GM23338 (cell line): ENCODE measurements at regions not wholly inside any gene's neighbourhood (a gene's known extent, or its start where the extent isn't known, plus 50 kb on each side); places are given as distances from the start of the nearest gene placed in this dataset.

Source experiments
- ATAC-seq: fragments of 200-7000 bp; cut with Tn5 transposase; 3 replicates; pipeline ENCODE4 v1.9.1; 2020
- DNase-seq: peaks from one replicate; pipeline ENCODE4 v3.0.0-alpha.2; 2015; ENCODE audit warnings: low spot score
- H2AFZ ChIP-seq: fragments of 200-600 bp; sonication (generic); 2 replicates; pipeline ENCODE4 v1.8.0; 2016; ENCODE audit warnings: antibody characterized with exemption, mild to moderate bottlenecking, moderate library complexity
- H3F3A ChIP-seq: fragments of 200-600 bp; sonication (generic); replicated peaks from 2 replicates; pipeline ENCODE4 v1.8.0; 2017; ENCODE audit warnings: antibody characterized with exemption, mixed run types, low read depth
- H3K27ac ChIP-seq: fragments of 200-600 bp; sonication (generic); 2 replicates; pipeline ENCODE4 v1.6.1; 2016; ENCODE audit warnings: low read depth
- H3K27me3 ChIP-seq: fragments of 200-600 bp; sonication (generic); 2 replicates; pipeline ENCODE4 v1.8.0; 2016; ENCODE audit warnings: mild to moderate bottlenecking, mixed run types, moderate library complexity; ENCODE audit not compliant: insufficient read depth
- H3K36me3 ChIP-seq: fragments of 200-600 bp; sonication (generic); 2 replicates; pipeline ENCODE4 v1.8.0; 2016; ENCODE audit warnings: mild to moderate bottlenecking; ENCODE audit not compliant: insufficient read depth
- H3K4me1 ChIP-seq: fragments of 200-600 bp; sonication (generic); 2 replicates; pipeline ENCODE4 v1.8.0; 2016; ENCODE audit warnings: mild to moderate bottlenecking, moderate library complexity; ENCODE audit not compliant: insufficient read depth
- H3K4me2 ChIP-seq: fragments of 200-600 bp; sonication (generic); 2 replicates; pipeline ENCODE4 v1.7.1; 2017; ENCODE audit warnings: mixed run types
- H3K4me3 ChIP-seq: fragments of 200-600 bp; sonication (generic); 2 replicates; pipeline ENCODE4 v1.6.1; 2016; ENCODE audit warnings: mixed run types
- H3K79me2 ChIP-seq: fragments of 200-600 bp; sonication (generic); replicated peaks from 2 replicates; pipeline ENCODE4 v1.8.0; 2017; ENCODE audit warnings: mild to moderate bottlenecking; ENCODE audit not compliant: insufficient read depth
- H3K9me2 ChIP-seq: fragments of 200-600 bp; sonication (generic); 2 replicates; pipeline ENCODE4 v1.8.0; 2017; ENCODE audit not compliant: insufficient read depth
- H4K20me1 ChIP-seq: fragments of 200-600 bp; sonication (generic); replicated peaks from 2 replicates; pipeline ENCODE4 v1.8.0; 2017; ENCODE audit warnings: mild to moderate bottlenecking; ENCODE audit not compliant: insufficient read depth
- H3K27ac Mint-ChIP-seq: 2 replicates; pipeline ENCODE4 v1.8.0; 2020; ENCODE audit warnings: inconsistent platforms, mild to moderate bottlenecking, moderate library complexity, mixed read lengths
- H3K27me3 Mint-ChIP-seq: 3 replicates; pipeline ENCODE4 v1.8.0; 2022; ENCODE audit warnings: low read depth, mild to moderate bottlenecking, moderate library complexity, mixed read lengths, inconsistent platforms; ENCODE audit not compliant: insufficient read depth, poor library complexity
- H3K36me3 Mint-ChIP-seq: 3 replicates; pipeline ENCODE4 v1.8.0; 2021; ENCODE audit warnings: low read depth, mild to moderate bottlenecking, inconsistent platforms, moderate library complexity, mixed read lengths
- H3K4me1 Mint-ChIP-seq: 3 replicates; pipeline ENCODE4 v1.8.0; 2020; ENCODE audit warnings: mild to moderate bottlenecking, inconsistent platforms, mixed read lengths
- H3K4me3 Mint-ChIP-seq: 3 replicates; pipeline ENCODE4 v1.8.0; 2021; ENCODE audit warnings: moderate library complexity, mild to moderate bottlenecking, inconsistent platforms, mixed read lengths
- H3K9me3 Mint-ChIP-seq: 3 replicates; pipeline ENCODE4 v1.8.0; 2020; ENCODE audit warnings: moderate library complexity, mild to moderate bottlenecking, inconsistent platforms, mixed read lengths
- JUNB ChIP-seq: IDR thresholded peaks from one replicate; pipeline ENCODE4 v1.6.1; 2016; ENCODE audit warnings: antibody characterized with exemption; ENCODE audit not compliant: unreplicated experiment
- NANOG ChIP-seq: IDR thresholded peaks from 2 replicates; pipeline ENCODE4 v1.6.1; 2016; ENCODE audit warnings: antibody characterized with exemption, borderline replicate concordance
- ZNF114 ChIP-seq: fragments of 250-450 bp; sonication (Bioruptor Pico); IDR thresholded peaks from 2 replicates; pipeline ENCODE4 v1.5.0; 2020; ENCODE audit warnings: mild to moderate bottlenecking, moderate library complexity
- ZNF331 ChIP-seq: fragments of 250-450 bp; sonication (Bioruptor Pico); IDR thresholded peaks from 2 replicates; pipeline ENCODE4 v1.5.0; 2020; ENCODE audit warnings: low read depth, mild to moderate bottlenecking, moderate library complexity
- TF ChIP-seq, protein P1 (sequence below): fragments of 250-450 bp; sonication (Bioruptor Pico); IDR thresholded peaks from 2 replicates; pipeline ENCODE4 v1.5.0; 2020; ENCODE audit warnings: mild to moderate bottlenecking, moderate library complexity
- TF ChIP-seq, protein P2 (sequence below), 2 experiments: fragments of 200-600 bp in 1 of 2; sonication (generic) in 1 of 2; conservative IDR thresholded peaks; 2 replicates each; pipeline versions ENCODE4 v1.5.1 to v1.6.1; 2016 to 2017; ENCODE audit warnings: antibody characterized with exemption in 2 of 2, low read depth in 2 of 2, mild to moderate bottlenecking in 2 of 2, moderate library complexity in 1 of 2

DNA sequence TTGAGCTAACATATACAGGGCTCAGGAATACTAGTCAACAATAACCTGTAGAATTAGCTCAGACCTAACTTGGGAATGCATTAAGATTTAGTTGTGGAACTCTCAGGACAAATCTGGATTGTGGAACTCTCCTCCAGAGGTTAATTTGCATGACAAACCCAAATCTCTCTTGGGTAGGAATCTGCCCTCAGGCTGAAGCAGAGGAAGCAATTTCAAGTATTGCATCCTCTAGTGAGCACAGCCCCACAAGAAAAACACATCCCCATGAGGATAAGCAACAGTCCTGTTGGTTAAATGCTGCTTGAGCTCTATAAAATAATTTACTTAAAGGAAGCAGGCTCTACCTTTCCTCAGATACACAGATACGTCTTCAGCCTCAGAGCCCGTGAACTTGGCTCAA is 170.9 kb upstream of the STXBP5 start:
- Histone ChIP-seq H2AFZ (no peak overlapping the region), H4K20me1 (no peaks in the 10 kb centered on the region), H3K4me3 (no peak overlapping the region), H3K9me2 (peaks cover 15% of the 10 kb centered on the region), H3K4me2 (peak overlapping the region; percentile 33; the same call in 1 of the 2 replicates), H3K79me2 (no peaks in the 10 kb centered on the region), H3F3A (no peaks in the 10 kb centered on the region), H3K36me3 (no peaks in the 10 kb centered on the region; the same call in 1 of the 2 replicates), H3K27me3 (no peaks in the 10 kb centered on the region), H3K4me1 (peaks cover 21% of the 10 kb centered on the region), H3K27ac (peak overlapping the region; percentile 83)
- Mint-ChIP-seq H3K4me1 (peaks cover 26% of the 10 kb centered on the region), H3K36me3 (no peaks in the 10 kb centered on the region), H3K27me3 (peaks cover 2% of the 10 kb centered on the region), H3K4me3 (no peak overlapping the region), H3K9me3 (no peaks in the 10 kb centered on the region), H3K27ac (peak overlapping the region; percentile 77)
- peak; percentile 82 for DNase-seq
- TF ChIP-seq, protein P1, sequence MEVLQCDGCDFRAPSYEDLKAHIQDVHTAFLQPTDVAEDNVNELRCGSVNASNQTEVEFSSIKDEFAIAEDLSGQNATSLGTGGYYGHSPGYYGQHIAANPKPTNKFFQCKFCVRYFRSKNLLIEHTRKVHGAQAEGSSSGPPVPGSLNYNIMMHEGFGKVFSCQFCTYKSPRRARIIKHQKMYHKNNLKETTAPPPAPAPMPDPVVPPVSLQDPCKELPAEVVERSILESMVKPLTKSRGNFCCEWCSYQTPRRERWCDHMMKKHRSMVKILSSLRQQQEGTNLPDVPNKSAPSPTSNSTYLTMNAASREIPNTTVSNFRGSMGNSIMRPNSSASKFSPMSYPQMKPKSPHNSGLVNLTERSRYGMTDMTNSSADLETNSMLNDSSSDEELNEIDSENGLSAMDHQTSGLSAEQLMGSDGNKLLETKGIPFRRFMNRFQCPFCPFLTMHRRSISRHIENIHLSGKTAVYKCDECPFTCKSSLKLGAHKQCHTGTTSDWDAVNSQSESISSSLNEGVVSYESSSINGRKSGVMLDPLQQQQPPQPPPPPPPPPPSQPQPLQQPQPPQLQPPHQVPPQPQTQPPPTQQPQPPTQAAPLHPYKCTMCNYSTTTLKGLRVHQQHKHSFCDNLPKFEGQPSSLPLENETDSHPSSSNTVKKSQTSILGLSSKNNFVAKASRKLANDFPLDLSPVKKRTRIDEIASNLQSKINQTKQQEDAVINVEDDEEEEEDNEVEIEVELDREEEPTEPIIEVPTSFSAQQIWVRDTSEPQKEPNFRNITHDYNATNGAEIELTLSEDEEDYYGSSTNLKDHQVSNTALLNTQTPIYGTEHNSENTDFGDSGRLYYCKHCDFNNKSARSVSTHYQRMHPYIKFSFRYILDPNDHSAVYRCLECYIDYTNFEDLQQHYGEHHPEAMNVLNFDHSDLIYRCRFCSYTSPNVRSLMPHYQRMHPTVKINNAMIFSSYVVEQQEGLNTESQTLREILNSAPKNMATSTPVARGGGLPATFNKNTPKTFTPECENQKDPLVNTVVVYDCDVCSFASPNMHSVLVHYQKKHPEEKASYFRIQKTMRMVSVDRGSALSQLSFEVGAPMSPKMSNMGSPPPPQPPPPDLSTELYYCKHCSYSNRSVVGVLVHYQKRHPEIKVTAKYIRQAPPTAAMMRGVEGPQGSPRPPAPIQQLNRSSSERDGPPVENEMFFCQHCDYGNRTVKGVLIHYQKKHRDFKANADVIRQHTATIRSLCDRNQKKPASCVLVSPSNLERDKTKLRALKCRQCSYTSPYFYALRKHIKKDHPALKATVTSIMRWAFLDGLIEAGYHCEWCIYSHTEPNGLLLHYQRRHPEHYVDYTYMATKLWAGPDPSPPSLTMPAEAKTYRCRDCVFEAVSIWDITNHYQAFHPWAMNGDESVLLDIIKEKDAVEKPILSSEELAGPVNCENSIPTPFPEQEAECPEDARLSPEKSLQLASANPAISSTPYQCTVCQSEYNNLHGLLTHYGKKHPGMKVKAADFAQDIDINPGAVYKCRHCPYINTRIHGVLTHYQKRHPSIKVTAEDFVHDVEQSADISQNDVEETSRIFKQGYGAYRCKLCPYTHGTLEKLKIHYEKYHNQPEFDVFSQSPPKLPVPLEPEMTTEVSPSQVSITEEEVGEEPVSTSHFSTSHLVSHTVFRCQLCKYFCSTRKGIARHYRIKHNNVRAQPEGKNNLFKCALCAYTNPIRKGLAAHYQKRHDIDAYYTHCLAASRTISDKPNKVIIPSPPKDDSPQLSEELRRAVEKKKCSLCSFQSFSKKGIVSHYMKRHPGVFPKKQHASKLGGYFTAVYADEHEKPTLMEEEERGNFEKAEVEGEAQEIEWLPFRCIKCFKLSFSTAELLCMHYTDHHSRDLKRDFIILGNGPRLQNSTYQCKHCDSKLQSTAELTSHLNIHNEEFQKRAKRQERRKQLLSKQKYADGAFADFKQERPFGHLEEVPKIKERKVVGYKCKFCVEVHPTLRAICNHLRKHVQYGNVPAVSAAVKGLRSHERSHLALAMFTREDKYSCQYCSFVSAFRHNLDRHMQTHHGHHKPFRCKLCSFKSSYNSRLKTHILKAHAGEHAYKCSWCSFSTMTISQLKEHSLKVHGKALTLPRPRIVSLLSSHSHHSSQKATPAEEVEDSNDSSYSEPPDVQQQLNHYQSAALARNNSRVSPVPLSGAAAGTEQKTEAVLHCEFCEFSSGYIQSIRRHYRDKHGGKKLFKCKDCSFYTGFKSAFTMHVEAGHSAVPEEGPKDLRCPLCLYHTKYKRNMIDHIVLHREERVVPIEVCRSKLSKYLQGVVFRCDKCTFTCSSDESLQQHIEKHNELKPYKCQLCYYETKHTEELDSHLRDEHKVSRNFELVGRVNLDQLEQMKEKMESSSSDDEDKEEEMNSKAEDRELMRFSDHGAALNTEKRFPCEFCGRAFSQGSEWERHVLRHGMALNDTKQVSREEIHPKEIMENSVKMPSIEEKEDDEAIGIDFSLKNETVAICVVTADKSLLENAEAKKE (CRISPR knock-in tag), result peak; percentile 67; the same call in 1 of the 2 replicates
- no peak for TF ChIP-seq ZNF114
- peak; percentile 96 for ATAC-seq

DNA sequence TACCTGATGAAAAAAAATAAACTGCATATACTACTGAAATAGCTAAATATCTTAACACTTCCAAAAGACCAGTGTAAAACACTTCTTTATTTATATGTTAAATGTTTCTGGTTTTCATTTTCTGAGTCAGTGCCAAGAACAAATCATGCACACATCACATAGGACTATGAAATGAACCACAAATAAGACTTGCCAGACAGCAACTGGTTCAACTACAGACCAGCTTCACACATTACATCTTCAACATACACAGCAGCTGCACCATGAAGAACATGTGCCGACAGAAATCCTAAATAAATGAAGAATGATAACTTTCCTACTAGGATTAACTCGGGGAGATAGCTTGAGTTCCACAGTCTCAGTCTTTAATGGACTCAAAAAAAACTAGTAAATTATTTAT is 168.3 kb upstream of the STXBP5 start:
- H2AFZ ChIP-seq, result no peak overlapping the region
- no peaks in the 10 kb centered on the region for H3K79me2 ChIP-seq
- peaks cover 16% of the 10 kb centered on the region for H3K4me1 ChIP-seq
- no peak for DNase-seq
- no peaks in the 10 kb centered on the region for H4K20me1 ChIP-seq
- no peak overlapping the region for H3K4me2 ChIP-seq
- no peak for ATAC-seq
- no peak overlapping the region for H3K27ac ChIP-seq
- no peak overlapping the region for H3K4me3 ChIP-seq
- H3K36me3 ChIP-seq, result no peaks in the 10 kb centered on the region; the same call in 1 of the 2 replicates
- H3K36me3 Mint-ChIP-seq, result no peaks in the 10 kb centered on the region
- H3K27me3 Mint-ChIP-seq, result no peaks in the 10 kb centered on the region
- H3K9me2 ChIP-seq, result peaks cover 15% of the 10 kb centered on the region
- no peak overlapping the region for H3K27ac Mint-ChIP-seq
- peaks cover 23% of the 10 kb centered on the region for H3K4me1 Mint-ChIP-seq
- H3K4me3 Mint-ChIP-seq, result no peak overlapping the region
- H3F3A ChIP-seq, result no peaks in the 10 kb centered on the region
- H3K9me3 Mint-ChIP-seq, result no peaks in the 10 kb centered on the region
- H3K27me3 ChIP-seq, result no peaks in the 10 kb centered on the region
- TF ChIP-seq JUNB, result no peak
- no peak for TF ChIP-seq NANOG
- TF ChIP-seq ZNF331 (CRISPR knock-in tag), result no peak
- TF ChIP-seq, protein P2, sequence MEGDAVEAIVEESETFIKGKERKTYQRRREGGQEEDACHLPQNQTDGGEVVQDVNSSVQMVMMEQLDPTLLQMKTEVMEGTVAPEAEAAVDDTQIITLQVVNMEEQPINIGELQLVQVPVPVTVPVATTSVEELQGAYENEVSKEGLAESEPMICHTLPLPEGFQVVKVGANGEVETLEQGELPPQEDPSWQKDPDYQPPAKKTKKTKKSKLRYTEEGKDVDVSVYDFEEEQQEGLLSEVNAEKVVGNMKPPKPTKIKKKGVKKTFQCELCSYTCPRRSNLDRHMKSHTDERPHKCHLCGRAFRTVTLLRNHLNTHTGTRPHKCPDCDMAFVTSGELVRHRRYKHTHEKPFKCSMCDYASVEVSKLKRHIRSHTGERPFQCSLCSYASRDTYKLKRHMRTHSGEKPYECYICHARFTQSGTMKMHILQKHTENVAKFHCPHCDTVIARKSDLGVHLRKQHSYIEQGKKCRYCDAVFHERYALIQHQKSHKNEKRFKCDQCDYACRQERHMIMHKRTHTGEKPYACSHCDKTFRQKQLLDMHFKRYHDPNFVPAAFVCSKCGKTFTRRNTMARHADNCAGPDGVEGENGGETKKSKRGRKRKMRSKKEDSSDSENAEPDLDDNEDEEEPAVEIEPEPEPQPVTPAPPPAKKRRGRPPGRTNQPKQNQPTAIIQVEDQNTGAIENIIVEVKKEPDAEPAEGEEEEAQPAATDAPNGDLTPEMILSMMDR (conservative IDR thresholded peaks at IDR 0.05; ENCODE audit: low read depth in 2 of 2), result no peak
